ENCODE measurements at regions not wholly inside any gene's neighbourhood (a gene's known extent, or its start where the extent isn't known, plus 50 kb on each side); places are given as distances from the start of the nearest gene placed in this dataset.

GRCh38 chr13:107434347-107434746 is 781.0 kb downstream of the LIG4 start:
- Histone ChIP-seq H3K4me2 (ENCODE audit: low read length, poor library complexity, severe bottlenecking) (no peak overlapping the region), H3K79me1 (replicated peaks; ENCODE audit: low read length, poor library complexity, severe bottlenecking) (peaks cover 28% of the 10 kb centered on the region), H3K9ac (ENCODE audit: low read length) (no peak overlapping the region), H3K36me3 (ENCODE audit: control insufficient read depth in 1 of 2, insufficient read depth in 2 of 2, low read depth in 1 of 2, low read length in 2 of 2) (no peaks in the 10 kb centered on the region), H2AFZ (ENCODE audit: low read depth, low read length) (no peak overlapping the region), H3K18ac (ENCODE audit: low read depth in 1 of 2, low read length in 2 of 2) (no peak overlapping the region), H2AK5ac (ENCODE audit: low read length, severe bottlenecking) (no peak overlapping the region), H3K4me3 (ENCODE audit: insufficient read depth in 1 of 2, low read depth in 1 of 2, low read length in 2 of 2) (no peak overlapping the region), H4K8ac (ENCODE audit: low read length) (no peak overlapping the region), H4K91ac (ENCODE audit: low read length) (no peak overlapping the region), H2BK5ac (ENCODE audit: low read depth, low read length, poor library complexity, severe bottlenecking) (no peak overlapping the region), H2BK15ac (ENCODE audit: low read depth, poor library complexity, severe bottlenecking) (no peak overlapping the region), H3K4ac (ENCODE audit: low read depth in 1 of 2, low read length in 2 of 2) (no peak overlapping the region), H3K27ac (ENCODE audit: low read length, poor library complexity, severe bottlenecking) (no peak overlapping the region), H2BK120ac (ENCODE audit: low read depth, low read length) (no peak overlapping the region), H3K9me3 (ENCODE audit: control insufficient read depth, low read length) (no peaks in the 10 kb centered on the region), H3K27me3 (ENCODE audit: control insufficient read depth in 1 of 2, insufficient read depth in 1 of 2, low read length in 2 of 2) (no peaks in the 10 kb centered on the region), H3K23ac (ENCODE audit: low read length in 2 of 2) (no peak overlapping the region), H2BK12ac (ENCODE audit: low read length in 2 of 2) (no peak overlapping the region), H3K14ac (ENCODE audit: low read length in 2 of 2) (no peak overlapping the region), H3K4me1 (ENCODE audit: control insufficient read depth, insufficient read depth, low read depth, low read length) (peaks cover 2% of the 10 kb centered on the region)
- 93% methylated on average over 3 of the region's 4 CpGs for WGBS
- DNase-seq: peak; percentile 51

- Histone ChIP-seq H2BK15ac (ENCODE audit: low read depth, poor library complexity, severe bottlenecking) (no peak overlapping the region), H3K4me2 (ENCODE audit: low read length, poor library complexity, severe bottlenecking) (no peak overlapping the region), H3K18ac (ENCODE audit: low read depth in 1 of 2, low read length in 2 of 2) (no peak overlapping the region), H3K36me3 (ENCODE audit: control insufficient read depth in 1 of 2, insufficient read depth in 2 of 2, low read depth in 1 of 2, low read length in 2 of 2) (no peaks in the 10 kb centered on the region), H3K4ac (ENCODE audit: low read depth in 1 of 2, low read length in 2 of 2) (no peak overlapping the region), H2BK12ac (ENCODE audit: low read length in 2 of 2) (no peak overlapping the region), H4K91ac (ENCODE audit: low read length) (no peak overlapping the region), H3K27ac (ENCODE audit: low read length, poor library complexity, severe bottlenecking) (no peak overlapping the region), H3K4me3 (ENCODE audit: insufficient read depth in 1 of 2, low read depth in 1 of 2, low read length in 2 of 2) (no peak overlapping the region), H3K9me3 (ENCODE audit: control insufficient read depth, low read length) (no peaks in the 10 kb centered on the region), H2AFZ (ENCODE audit: low read depth, low read length) (no peak overlapping the region), H3K23ac (ENCODE audit: low read length in 2 of 2) (no peak overlapping the region), H3K9ac (ENCODE audit: low read length) (no peak overlapping the region), H2BK5ac (ENCODE audit: low read depth, low read length, poor library complexity, severe bottlenecking) (no peak overlapping the region), H3K27me3 (ENCODE audit: control insufficient read depth in 1 of 2, insufficient read depth in 1 of 2, low read length in 2 of 2) (no peaks in the 10 kb centered on the region), H4K8ac (ENCODE audit: low read length) (no peak overlapping the region), H2AK5ac (ENCODE audit: low read length, severe bottlenecking) (no peak overlapping the region), H3K14ac (ENCODE audit: low read length in 2 of 2) (no peak overlapping the region), H3K79me1 (replicated peaks; ENCODE audit: low read length, poor library complexity, severe bottlenecking) (peaks cover 34% of the 10 kb centered on the region), H3K4me1 (ENCODE audit: control insufficient read depth, insufficient read depth, low read depth, low read length) (peaks cover 3% of the 10 kb centered on the region), H2BK120ac (ENCODE audit: low read depth, low read length) (no peak overlapping the region)
- DNase-seq: no peak
Measured at GRCh38 chr13:107427536-107427935, 787.8 kb downstream of the LIG4 start.

- no peak overlapping the region for H3K9ac ChIP-seq (ENCODE audit: low read length)
- H3K4me3 ChIP-seq (ENCODE audit: insufficient read depth in 1 of 2, low read depth in 1 of 2, low read length in 2 of 2): no peak overlapping the region
- no peak overlapping the region for H3K23ac ChIP-seq (ENCODE audit: low read length in 2 of 2)
- peaks cover 14% of the 10 kb centered on the region for H3K79me1 ChIP-seq (replicated peaks; ENCODE audit: low read length, poor library complexity, severe bottlenecking)
- H3K4me1 ChIP-seq (ENCODE audit: control insufficient read depth, insufficient read depth, low read depth, low read length): peaks cover 2% of the 10 kb centered on the region
- no peaks in the 10 kb centered on the region for H3K9me3 ChIP-seq (ENCODE audit: control insufficient read depth, low read length)
- H3K27ac ChIP-seq (ENCODE audit: low read length, poor library complexity, severe bottlenecking): no peak overlapping the region
- WGBS: 71% methylated on average over 1 of the region's 2 CpGs
- no peak overlapping the region for H3K18ac ChIP-seq (ENCODE audit: low read depth in 1 of 2, low read length in 2 of 2)
- no peak overlapping the region for H2BK120ac ChIP-seq (ENCODE audit: low read depth, low read length)
- H3K27me3 ChIP-seq (ENCODE audit: control insufficient read depth in 1 of 2, insufficient read depth in 1 of 2, low read length in 2 of 2): no peaks in the 10 kb centered on the region
- DNase-seq: no peak
- H3K4ac ChIP-seq (ENCODE audit: low read depth in 1 of 2, low read length in 2 of 2): no peak overlapping the region
- H4K91ac ChIP-seq (ENCODE audit: low read length): no peak overlapping the region
- no peak overlapping the region for H3K14ac ChIP-seq (ENCODE audit: low read length in 2 of 2)
- no peak overlapping the region for H4K8ac ChIP-seq (ENCODE audit: low read length)
- H2BK5ac ChIP-seq (ENCODE audit: low read depth, low read length, poor library complexity, severe bottlenecking): no peak overlapping the region
- H2AFZ ChIP-seq (ENCODE audit: low read depth, low read length): no peak overlapping the region
- H2BK12ac ChIP-seq (ENCODE audit: low read length in 2 of 2): no peak overlapping the region
- no peak overlapping the region for H2AK5ac ChIP-seq (ENCODE audit: low read length, severe bottlenecking)
- no peak overlapping the region for H2BK15ac ChIP-seq (ENCODE audit: low read depth, poor library complexity, severe bottlenecking)
- H3K36me3 ChIP-seq (ENCODE audit: control insufficient read depth in 1 of 2, insufficient read depth in 2 of 2, low read depth in 1 of 2, low read length in 2 of 2): no peaks in the 10 kb centered on the region
- H3K4me2 ChIP-seq (ENCODE audit: low read length, poor library complexity, severe bottlenecking): no peak overlapping the region
Measured at GRCh38 chr13:107422421-107422820, 792.9 kb downstream of the LIG4 start.

- Histone ChIP-seq H3K27ac (ENCODE audit: low read length, poor library complexity, severe bottlenecking) (peak overlapping the region; percentile 34), H3K18ac (ENCODE audit: low read depth in 1 of 2, low read length in 2 of 2) (peak overlapping the region in 1 of 2 experiments; percentile 82), H3K4me3 (ENCODE audit: insufficient read depth in 1 of 2, low read depth in 1 of 2, low read length in 2 of 2) (no peak overlapping the region), H3K9me3 (ENCODE audit: control insufficient read depth, low read length) (no peaks in the 10 kb centered on the region), H2AK5ac (ENCODE audit: low read length, severe bottlenecking) (peak overlapping the region; percentile 40), H3K4ac (ENCODE audit: low read depth in 1 of 2, low read length in 2 of 2) (no peak overlapping the region), H3K27me3 (ENCODE audit: control insufficient read depth in 1 of 2, insufficient read depth in 1 of 2, low read length in 2 of 2) (no peaks in the 10 kb centered on the region), H3K9ac (ENCODE audit: low read length) (no peak overlapping the region), H3K14ac (ENCODE audit: low read length in 2 of 2) (no peak overlapping the region), H3K36me3 (ENCODE audit: control insufficient read depth in 1 of 2, insufficient read depth in 2 of 2, low read depth in 1 of 2, low read length in 2 of 2) (no peaks in the 10 kb centered on the region), H3K4me2 (ENCODE audit: low read length, poor library complexity, severe bottlenecking) (no peak overlapping the region), H3K4me1 (ENCODE audit: control insufficient read depth, insufficient read depth, low read depth, low read length) (peaks cover 2% of the 10 kb centered on the region), H3K79me1 (replicated peaks; ENCODE audit: low read length, poor library complexity, severe bottlenecking) (peaks cover 14% of the 10 kb centered on the region), H2BK15ac (ENCODE audit: low read depth, poor library complexity, severe bottlenecking) (no peak overlapping the region), H3K23ac (ENCODE audit: low read length in 2 of 2) (no peak overlapping the region), H2AFZ (ENCODE audit: low read depth, low read length) (no peak overlapping the region), H2BK5ac (ENCODE audit: low read depth, low read length, poor library complexity, severe bottlenecking) (no peak overlapping the region), H4K8ac (ENCODE audit: low read length) (no peak overlapping the region), H4K91ac (ENCODE audit: low read length) (no peak overlapping the region), H2BK120ac (ENCODE audit: low read depth, low read length) (no peak overlapping the region), H2BK12ac (ENCODE audit: low read length in 2 of 2) (no peak overlapping the region)
- peak; percentile 38 for DNase-seq
- WGBS: no CpG with 5 or more reads among the region's 1 CpG
Measured at GRCh38 chr13:107421951-107422350, 793.4 kb downstream of the LIG4 start.

All from mesenchymal stem cell (in vitro differentiated cells and primary cell).